RWPE1 (cell line): ENCODE measurements at regions not wholly inside any gene's neighbourhood (a gene's known extent, or its start where the extent isn't known, plus 50 kb on each side); places are given as distances from the start of the nearest gene placed in this dataset.

ENCODE experiments used
- CTCF ChIA-PET: fragments of 350-600 bp; sonication (Branson Sonifier 250); formaldehyde crosslinking; extraction: SDS; loops from one replicate; lab custom pipeline; 2021; lab: Yijun Ruan, JAX
- POLR2A ChIA-PET: fragments of 400-600 bp; formaldehyde crosslinking; extraction: SDS; loops from one replicate; lab custom pipeline; 2020; ENCODE audit warnings: antibody characterized with exemption; ENCODE audit not compliant: low non-redundant PET; lab: Yijun Ruan, JAX
- DNase-seq: peaks from one replicate; pipeline ENCODE4 v3.0.0; 2012; ENCODE audit warnings: low spot score
- H3K27ac ChIP-seq: fragments of 450-650 bp; 2 replicates; pipeline ENCODE4 v1.5.1; 2017
- CTCF ChIP-seq: fragments of 450-650 bp; conservative IDR thresholded peaks from 2 replicates; pipeline ENCODE4 v1.5.1; 2017; ENCODE audit warnings: low read depth, mild to moderate bottlenecking

- TF ChIP-seq CTCF, result no peak
- POLR2A ChIA-PET, result no interaction called here
- DNase-seq, result no peak
- CTCF ChIA-PET, result interaction anchor here (0.7 to 1.5 kb wide), 2 partner anchors 9 to 812 kb away, joined by 3 to 5 read pairs; no protein-coding TSS in a partner anchor
- no peak overlapping the region for H3K27ac ChIP-seq
Measured at GRCh38 chr15:56831467-56832005, 86.9 kb upstream of the TCF12 start.

- no peak for TF ChIP-seq CTCF
- ChIA-PET CTCF (interaction anchor here (0.5 to 1.6 kb wide), 4 partner anchors 14 to 417 kb away, joined by 3 to 7 read pairs (median 4); no protein-coding TSS in a partner anchor), POLR2A (no interaction called here)
- no peak overlapping the region for H3K27ac ChIP-seq
- DNase-seq, result no peak
Measured at GRCh38 chr15:56824175-56824574, 90.9 kb upstream of the ZNF280D start.

DNA sequence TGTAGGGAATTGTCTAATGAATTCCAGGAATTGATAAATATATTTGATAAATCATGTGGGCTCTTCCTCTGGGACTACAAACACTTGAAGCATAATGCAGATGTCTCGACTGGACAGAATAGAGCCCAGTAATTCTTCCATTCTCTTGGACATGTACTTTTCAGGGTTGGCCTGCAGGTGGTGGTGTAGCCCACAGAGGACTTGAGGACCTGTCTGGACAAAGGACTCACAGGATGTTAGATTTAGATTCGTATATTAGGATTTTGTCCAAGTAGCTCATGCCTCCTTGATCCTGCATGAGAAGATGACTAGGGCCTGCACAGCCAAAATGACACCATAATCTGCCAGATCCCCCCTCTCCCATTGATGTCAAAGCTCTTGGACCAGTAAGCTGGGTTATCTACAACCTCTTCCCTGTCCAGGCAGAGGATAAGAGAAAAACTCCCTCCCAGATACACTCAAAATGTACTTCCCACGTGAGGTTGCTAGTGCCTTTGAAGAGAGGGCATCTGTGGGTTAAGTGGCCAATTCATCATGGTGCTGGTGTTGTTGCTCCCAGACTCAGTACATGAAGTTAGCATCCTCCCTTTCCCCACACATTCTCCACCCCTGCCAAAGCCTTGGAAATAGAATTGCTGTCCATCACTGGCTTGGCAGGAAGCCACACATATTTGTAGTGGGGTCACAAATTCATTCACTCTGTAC, 88.6 kb upstream of the ZNF280D start:
- no peak; the same call in 1 of the 2 replicates for TF ChIP-seq CTCF
- CTCF ChIA-PET, result interaction anchor here (0.6 to 1.7 kb wide), 5 partner anchors 9 to 1459 kb away, joined by 3 to 5 read pairs (median 4); no protein-coding TSS in a partner anchor
- H3K27ac ChIP-seq, result no peak overlapping the region
- POLR2A ChIA-PET, result no interaction called here
- DNase-seq, result peak; percentile 42

GRCh38 chr15:56820333-56820732, 87.0 kb upstream of the ZNF280D start:
- TF ChIP-seq CTCF, result no peak
- DNase-seq, result no peak
- POLR2A ChIA-PET, result no interaction called here
- CTCF ChIA-PET, result no interaction called here
- H3K27ac ChIP-seq, result no peak overlapping the region

- POLR2A ChIA-PET, result no interaction called here
- CTCF ChIA-PET, result interaction anchor here (0.6 kb wide), 1 partner anchor 438 kb away, joined by 10 read pairs; no protein-coding TSS in a partner anchor
- H3K27ac ChIP-seq, result no peak overlapping the region
- peak; percentile 37 for DNase-seq
- TF ChIP-seq CTCF, result no peak
Measured at GRCh38 chr15:56817321-56818080, 84.2 kb upstream of the ZNF280D start.

- TF ChIP-seq CTCF, result no peak
- no peak overlapping the region for H3K27ac ChIP-seq
- DNase-seq, result no peak
- ChIA-PET POLR2A (no interaction called here), CTCF (no interaction called here)
Measured at GRCh38 chr15:56816781-56817180, 83.5 kb upstream of the ZNF280D start.
